ENCODE measurements at regions not wholly inside any gene's neighbourhood (a gene's known extent, or its start where the extent isn't known, plus 50 kb on each side); places are given as distances from the start of the nearest gene placed in this dataset.

- Histone ChIP-seq H4K8ac (ENCODE audit: low read depth, low read length) (no peak overlapping the region), H3K14ac (ENCODE audit: low read length) (no peak overlapping the region), H3K9ac (ENCODE audit: low read depth, low read length, poor library complexity) (peak overlapping the region; percentile 45), H3K27me3 (ENCODE audit: control insufficient read depth in 3 of 3, insufficient read depth in 3 of 3, low read depth in 1 of 3, low read length in 3 of 3) (no peaks in the 10 kb centered on the region), H3K23ac (ENCODE audit: low read depth, low read length, poor library complexity) (no peak overlapping the region), H2BK120ac (ENCODE audit: low read depth, low read length) (no peak overlapping the region), H2BK12ac (ENCODE audit: low read length) (no peak overlapping the region), H2BK15ac (ENCODE audit: low read length) (no peak overlapping the region), H3K36me3 (replicated peaks in 1 of 2; ENCODE audit: control insufficient read depth in 2 of 2, insufficient read depth in 2 of 2, low read length in 2 of 2) (no peaks in the 10 kb centered on the region), H3K9me3 (replicated peaks in 1 of 2; ENCODE audit: control insufficient read depth in 2 of 2, insufficient read depth in 1 of 2, low read depth in 1 of 2, low read length in 2 of 2) (peaks cover 0 to 3% of the 10 kb centered on the region in 2 donors), H3K27ac (replicated peaks; ENCODE audit: low read length) (no peak overlapping the region), H2AFZ (ENCODE audit: low read length) (no peak overlapping the region), H2AK5ac (ENCODE audit: low read depth, low read length) (no peak overlapping the region), H3K79me1 (ENCODE audit: low read depth, low read length) (no peaks in the 10 kb centered on the region), H3K4me3 (ENCODE audit: low read length in 2 of 2) (no peak overlapping the region), H3K4me1 (ENCODE audit: control insufficient read depth in 2 of 2, insufficient read depth in 1 of 2, low read depth in 1 of 2, low read length in 2 of 2) (no peaks in the 10 kb centered on the region), H3K4me2 (ENCODE audit: insufficient read depth, low read length, poor library complexity, severe bottlenecking) (no peak overlapping the region), H3K18ac (ENCODE audit: low read length) (no peak overlapping the region), H4K91ac (ENCODE audit: low read depth, low read length, poor library complexity) (no peak overlapping the region), H3K4ac (ENCODE audit: low read length) (no peak overlapping the region), H2BK5ac (ENCODE audit: low read length) (no peak overlapping the region)
- DNase-seq (ENCODE audit: low spot score), result no peak
- WGBS, 2 donors (ENCODE audit: extremely low coverage in 2 of 2, insufficient read length in 2 of 2, insufficient replicate concordance in 1 of 2), result no CpG with 5 or more reads among the region's 2 CpGs
Measured at GRCh38 chr3:67804089-67804488, 149.7 kb upstream of the SUCLG2 start.

GRCh38 chr3:67798412-67798811, 144.0 kb upstream of the SUCLG2 start:
- no peak overlapping the region for H3K23ac ChIP-seq (ENCODE audit: low read depth, low read length, poor library complexity)
- no peak overlapping the region for H3K18ac ChIP-seq (ENCODE audit: low read length)
- H3K14ac ChIP-seq (ENCODE audit: low read length), result no peak overlapping the region
- no peaks in the 10 kb centered on the region for H3K36me3 ChIP-seq (replicated peaks in 1 of 2; ENCODE audit: control insufficient read depth in 2 of 2, insufficient read depth in 2 of 2, low read length in 2 of 2)
- H4K8ac ChIP-seq (ENCODE audit: low read depth, low read length), result no peak overlapping the region
- no peaks in the 10 kb centered on the region for H3K9me3 ChIP-seq (replicated peaks in 1 of 2; ENCODE audit: control insufficient read depth in 2 of 2, insufficient read depth in 1 of 2, low read depth in 1 of 2, low read length in 2 of 2)
- H3K27me3 ChIP-seq (ENCODE audit: control insufficient read depth in 3 of 3, insufficient read depth in 3 of 3, low read depth in 1 of 3, low read length in 3 of 3), result no peaks in the 10 kb centered on the region
- H2BK5ac ChIP-seq (ENCODE audit: low read length), result no peak overlapping the region
- H3K9ac ChIP-seq (ENCODE audit: low read depth, low read length, poor library complexity), result no peak overlapping the region
- H3K4me3 ChIP-seq (ENCODE audit: low read length in 2 of 2), result no peak overlapping the region
- H3K4me1 ChIP-seq (ENCODE audit: control insufficient read depth in 2 of 2, insufficient read depth in 1 of 2, low read depth in 1 of 2, low read length in 2 of 2), result no peaks in the 10 kb centered on the region
- DNase-seq (ENCODE audit: low spot score), result no peak
- no peak overlapping the region for H2AK5ac ChIP-seq (ENCODE audit: low read depth, low read length)
- H2AFZ ChIP-seq (ENCODE audit: low read length), result no peak overlapping the region
- H3K4me2 ChIP-seq (ENCODE audit: insufficient read depth, low read length, poor library complexity, severe bottlenecking), result no peak overlapping the region
- no CpG with 5 or more reads among the region's 1 CpG for whole genome bisulfite sequencing, 2 donors (ENCODE audit: extremely low coverage in 2 of 2, insufficient read length in 2 of 2, insufficient replicate concordance in 1 of 2)
- H3K27ac ChIP-seq (replicated peaks; ENCODE audit: low read length), result no peak overlapping the region
- H4K91ac ChIP-seq (ENCODE audit: low read depth, low read length, poor library complexity), result no peak overlapping the region
- no peak overlapping the region for H2BK12ac ChIP-seq (ENCODE audit: low read length)
- no peaks in the 10 kb centered on the region for H3K79me1 ChIP-seq (ENCODE audit: low read depth, low read length)
- no peak overlapping the region for H2BK15ac ChIP-seq (ENCODE audit: low read length)
- H3K4ac ChIP-seq (ENCODE audit: low read length), result no peak overlapping the region
- H2BK120ac ChIP-seq (ENCODE audit: low read depth, low read length), result no peak overlapping the region

GRCh38 chr3:67791620-67792019, 137.2 kb upstream of the SUCLG2 start:
- H3K4me1 ChIP-seq (ENCODE audit: control insufficient read depth in 2 of 2, insufficient read depth in 1 of 2, low read depth in 1 of 2, low read length in 2 of 2), result no peaks in the 10 kb centered on the region
- H3K36me3 ChIP-seq (replicated peaks in 1 of 2; ENCODE audit: control insufficient read depth in 2 of 2, insufficient read depth in 2 of 2, low read length in 2 of 2), result no peaks in the 10 kb centered on the region
- DNase-seq (ENCODE audit: low spot score), result no peak
- no peak overlapping the region for H2BK120ac ChIP-seq (ENCODE audit: low read depth, low read length)
- H3K27me3 ChIP-seq (ENCODE audit: control insufficient read depth in 3 of 3, insufficient read depth in 3 of 3, low read depth in 1 of 3, low read length in 3 of 3), result no peaks in the 10 kb centered on the region
- no peak overlapping the region for H4K8ac ChIP-seq (ENCODE audit: low read depth, low read length)
- WGBS, 2 donors (ENCODE audit: extremely low coverage in 2 of 2, insufficient read length in 2 of 2, insufficient replicate concordance in 1 of 2), result no CpG with 5 or more reads among the region's 5 CpGs
- no peak overlapping the region for H3K9ac ChIP-seq (ENCODE audit: low read depth, low read length, poor library complexity)
- H2AFZ ChIP-seq (ENCODE audit: low read length), result no peak overlapping the region
- no peak overlapping the region for H2BK15ac ChIP-seq (ENCODE audit: low read length)
- no peak overlapping the region for H3K4me3 ChIP-seq (ENCODE audit: low read length in 2 of 2)
- no peak overlapping the region for H3K23ac ChIP-seq (ENCODE audit: low read depth, low read length, poor library complexity)
- H2BK12ac ChIP-seq (ENCODE audit: low read length), result no peak overlapping the region
- H2AK5ac ChIP-seq (ENCODE audit: low read depth, low read length), result no peak overlapping the region
- H2BK5ac ChIP-seq (ENCODE audit: low read length), result no peak overlapping the region
- H3K4me2 ChIP-seq (ENCODE audit: insufficient read depth, low read length, poor library complexity, severe bottlenecking), result no peak overlapping the region
- no peak overlapping the region for H3K14ac ChIP-seq (ENCODE audit: low read length)
- no peak overlapping the region for H4K91ac ChIP-seq (ENCODE audit: low read depth, low read length, poor library complexity)
- no peak overlapping the region for H3K4ac ChIP-seq (ENCODE audit: low read length)
- no peaks in the 10 kb centered on the region for H3K79me1 ChIP-seq (ENCODE audit: low read depth, low read length)
- no peak overlapping the region for H3K27ac ChIP-seq (replicated peaks; ENCODE audit: low read length)
- no peak overlapping the region for H3K18ac ChIP-seq (ENCODE audit: low read length)
- H3K9me3 ChIP-seq (replicated peaks in 1 of 2; ENCODE audit: control insufficient read depth in 2 of 2, insufficient read depth in 1 of 2, low read depth in 1 of 2, low read length in 2 of 2), result no peaks in the 10 kb centered on the region

- H3K9ac ChIP-seq (ENCODE audit: low read depth, low read length, poor library complexity), result no peak overlapping the region
- no peaks in the 10 kb centered on the region for H3K9me3 ChIP-seq (replicated peaks in 1 of 2; ENCODE audit: control insufficient read depth in 2 of 2, insufficient read depth in 1 of 2, low read depth in 1 of 2, low read length in 2 of 2)
- H3K36me3 ChIP-seq (replicated peaks in 1 of 2; ENCODE audit: control insufficient read depth in 2 of 2, insufficient read depth in 2 of 2, low read length in 2 of 2), result no peaks in the 10 kb centered on the region
- no peak overlapping the region for H4K91ac ChIP-seq (ENCODE audit: low read depth, low read length, poor library complexity)
- no peaks in the 10 kb centered on the region for H3K27me3 ChIP-seq (ENCODE audit: control insufficient read depth in 3 of 3, insufficient read depth in 3 of 3, low read depth in 1 of 3, low read length in 3 of 3)
- DNase-seq (ENCODE audit: low spot score), result peak; percentile 36
- no peak overlapping the region for H2AK5ac ChIP-seq (ENCODE audit: low read depth, low read length)
- no peak overlapping the region for H4K8ac ChIP-seq (ENCODE audit: low read depth, low read length)
- no peak overlapping the region for H3K4ac ChIP-seq (ENCODE audit: low read length)
- H3K4me2 ChIP-seq (ENCODE audit: insufficient read depth, low read length, poor library complexity, severe bottlenecking), result no peak overlapping the region
- no peak overlapping the region for H3K4me3 ChIP-seq (ENCODE audit: low read length in 2 of 2)
- no peak overlapping the region for H3K14ac ChIP-seq (ENCODE audit: low read length)
- H3K23ac ChIP-seq (ENCODE audit: low read depth, low read length, poor library complexity), result no peak overlapping the region
- H2AFZ ChIP-seq (ENCODE audit: low read length), result no peak overlapping the region
- H3K18ac ChIP-seq (ENCODE audit: low read length), result no peak overlapping the region
- no peak overlapping the region for H2BK15ac ChIP-seq (ENCODE audit: low read length)
- no peak overlapping the region for H2BK120ac ChIP-seq (ENCODE audit: low read depth, low read length)
- no peak overlapping the region for H2BK12ac ChIP-seq (ENCODE audit: low read length)
- no peaks in the 10 kb centered on the region for H3K4me1 ChIP-seq (ENCODE audit: control insufficient read depth in 2 of 2, insufficient read depth in 1 of 2, low read depth in 1 of 2, low read length in 2 of 2)
- H3K79me1 ChIP-seq (ENCODE audit: low read depth, low read length), result no peaks in the 10 kb centered on the region
- H3K27ac ChIP-seq (replicated peaks; ENCODE audit: low read length), result no peak overlapping the region
- H2BK5ac ChIP-seq (ENCODE audit: low read length), result no peak overlapping the region
- WGBS, 2 donors (ENCODE audit: extremely low coverage in 2 of 2, insufficient read length in 2 of 2, insufficient replicate concordance in 1 of 2), result no CpG with 5 or more reads among the region's 2 CpGs
Measured at GRCh38 chr3:67790043-67790442, 135.6 kb upstream of the SUCLG2 start.

Data from neuronal stem cell (in vitro differentiated cells).